Activated naive CD4-positive, alpha-beta T cell treated with anti-CD3 and anti-CD28 coated beads, Interleukin-2, amount 50 U/mL, for 24 hours (primary cell): ENCODE measurements at regions not wholly inside any gene's neighbourhood (a gene's known extent, or its start where the extent isn't known, plus 50 kb on each side); places are given as distances from the start of the nearest gene placed in this dataset.

Experiments used
- H3K27ac Mint-ChIP-seq: one replicate; pipeline ENCODE4 v1.8.0; 2021; ENCODE audit warnings: mild to moderate bottlenecking, mixed read lengths
- H3K27me3 Mint-ChIP-seq: one replicate; pipeline ENCODE4 v1.8.0; 2021; ENCODE audit warnings: mixed read lengths
- H3K36me3 Mint-ChIP-seq: one replicate; pipeline ENCODE4 v1.8.0; 2021; ENCODE audit warnings: mixed read lengths
- H3K4me1 Mint-ChIP-seq: one replicate; pipeline ENCODE4 v1.8.0; 2021; ENCODE audit warnings: mixed read lengths
- H3K4me3 Mint-ChIP-seq: one replicate; pipeline ENCODE4 v1.8.0; 2021; ENCODE audit warnings: mild to moderate bottlenecking, mixed read lengths
- H3K9me3 Mint-ChIP-seq: one replicate; pipeline ENCODE4 v1.8.0; 2021; ENCODE audit warnings: mixed read lengths

- no peaks in the 10 kb centered on the region for H3K4me1 Mint-ChIP-seq
- H3K9me3 Mint-ChIP-seq, result peaks cover 2% of the 10 kb centered on the region
- no peaks in the 10 kb centered on the region for H3K27me3 Mint-ChIP-seq
- H3K36me3 Mint-ChIP-seq, result no peaks in the 10 kb centered on the region
- no peak overlapping the region for H3K4me3 Mint-ChIP-seq
- no peak overlapping the region for H3K27ac Mint-ChIP-seq
These were observed 1143.2 kb upstream of the CDH6 start for GRCh38 chr5:30050056-30050815.

DNA sequence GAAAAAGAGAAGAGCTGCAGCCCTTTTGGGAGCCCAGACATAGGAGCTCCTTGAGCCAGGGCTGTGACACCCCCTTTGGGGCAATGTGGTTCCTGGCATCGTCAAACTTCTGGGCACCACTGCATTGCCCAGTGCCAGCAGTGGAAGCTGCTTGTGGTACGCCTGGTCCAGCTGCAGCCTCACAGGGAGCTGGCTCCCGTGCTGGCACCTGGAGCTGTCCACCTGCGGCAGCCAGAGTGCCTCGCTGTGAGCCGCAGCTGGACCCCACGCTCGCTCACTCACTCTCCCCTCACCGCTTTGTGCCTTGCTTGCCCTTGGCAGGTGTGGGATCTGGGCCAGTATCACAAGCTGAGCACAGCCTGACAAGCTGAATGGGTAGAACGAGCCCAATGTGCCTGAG is 1150.8 kb upstream of the CDH6 start:
- Mint-ChIP-seq H3K9me3 (peaks cover 4% of the 10 kb centered on the region), H3K27me3 (no peaks in the 10 kb centered on the region), H3K27ac (no peak overlapping the region), H3K36me3 (no peaks in the 10 kb centered on the region), H3K4me3 (no peak overlapping the region), H3K4me1 (no peaks in the 10 kb centered on the region)

DNA sequence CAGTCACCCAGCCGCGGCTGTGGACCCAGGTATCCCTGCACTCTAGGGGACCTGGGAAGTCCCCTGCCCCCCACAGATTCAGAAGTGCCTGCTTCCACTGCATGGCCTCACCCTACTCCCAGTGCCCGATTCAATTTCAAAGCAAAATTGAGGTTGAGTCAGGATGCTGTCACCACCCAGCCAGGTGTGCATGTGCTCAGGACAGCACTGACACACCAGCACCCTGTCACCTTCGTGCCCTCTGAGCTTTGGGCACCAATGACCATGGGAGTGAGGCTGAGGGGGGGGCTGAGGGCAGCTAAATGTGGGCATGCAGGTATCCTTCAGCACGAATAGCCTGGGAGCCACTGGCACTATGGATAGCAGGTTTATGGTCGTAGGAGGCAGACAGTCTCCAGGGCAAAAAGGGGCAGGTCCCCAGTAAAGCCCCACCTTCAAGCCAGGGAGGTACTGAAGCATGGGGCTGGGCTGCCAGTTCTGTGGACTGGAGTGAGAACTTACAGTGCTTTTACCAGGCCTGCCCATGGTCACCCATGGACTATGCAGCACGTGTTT is 1151.6 kb upstream of the CDH6 start:
- Mint-ChIP-seq H3K27me3 (no peaks in the 10 kb centered on the region), H3K4me1 (no peaks in the 10 kb centered on the region), H3K4me3 (no peak overlapping the region), H3K36me3 (no peaks in the 10 kb centered on the region), H3K9me3 (peaks cover 4% of the 10 kb centered on the region), H3K27ac (no peak overlapping the region)

DNA sequence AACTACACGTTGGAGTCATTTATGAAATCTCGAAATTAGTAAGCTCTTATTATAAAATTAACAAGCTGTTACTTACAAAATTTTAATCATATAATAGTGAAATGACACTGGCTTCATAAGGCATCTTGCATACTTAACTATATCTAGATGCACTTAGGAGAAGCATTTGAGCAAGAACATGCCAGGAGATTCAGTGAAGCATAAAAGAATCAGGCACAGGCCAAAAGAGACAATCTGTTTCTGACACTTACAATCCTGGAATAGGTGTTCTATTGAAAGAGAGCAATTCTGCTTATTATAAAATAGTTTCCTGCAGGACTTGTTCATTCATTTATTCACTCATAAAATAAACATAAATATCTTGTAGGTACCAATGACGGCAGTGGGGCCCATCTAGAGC is 1152.2 kb upstream of the CDH6 start:
- no peaks in the 10 kb centered on the region for H3K36me3 Mint-ChIP-seq
- no peak overlapping the region for H3K27ac Mint-ChIP-seq
- H3K9me3 Mint-ChIP-seq, result peaks cover 4% of the 10 kb centered on the region
- no peaks in the 10 kb centered on the region for H3K27me3 Mint-ChIP-seq
- H3K4me1 Mint-ChIP-seq, result no peaks in the 10 kb centered on the region
- no peak overlapping the region for H3K4me3 Mint-ChIP-seq

GRCh38 chr5:30040488-30041118 is 1152.9 kb upstream of the CDH6 start:
- Mint-ChIP-seq H3K36me3 (no peaks in the 10 kb centered on the region), H3K4me3 (no peak overlapping the region), H3K9me3 (peaks cover 4% of the 10 kb centered on the region), H3K27ac (no peak overlapping the region), H3K4me1 (no peaks in the 10 kb centered on the region), H3K27me3 (no peaks in the 10 kb centered on the region)

DNA sequence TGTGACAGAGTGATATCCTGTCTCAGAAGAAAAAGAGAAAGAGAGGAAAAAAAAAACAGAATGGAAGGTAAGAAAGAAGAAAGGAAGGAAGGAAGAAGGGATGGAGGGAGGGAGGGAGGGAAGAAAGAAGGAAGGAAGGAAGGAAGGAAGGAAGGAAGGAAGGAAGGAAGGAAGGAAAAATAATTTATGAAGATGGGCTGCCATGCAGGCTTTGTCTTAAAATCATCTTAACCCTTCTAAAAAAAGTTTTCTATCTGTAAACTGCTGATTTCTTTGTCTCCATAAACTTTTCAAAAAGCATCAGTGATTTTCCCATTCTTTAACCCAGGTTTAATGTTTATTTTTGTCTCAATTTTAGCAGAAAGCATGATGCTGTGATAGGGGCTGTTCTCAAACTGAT is 1154.1 kb upstream of the CDH6 start:
- H3K4me3 Mint-ChIP-seq, result no peak overlapping the region
- no peak overlapping the region for H3K27ac Mint-ChIP-seq
- peaks cover 4% of the 10 kb centered on the region for H3K9me3 Mint-ChIP-seq
- H3K36me3 Mint-ChIP-seq, result no peaks in the 10 kb centered on the region
- H3K4me1 Mint-ChIP-seq, result no peaks in the 10 kb centered on the region
- H3K27me3 Mint-ChIP-seq, result no peaks in the 10 kb centered on the region

GRCh38 chr5:30034870-30035269 is 1158.6 kb upstream of the CDH6 start:
- Mint-ChIP-seq H3K9me3 (no peaks in the 10 kb centered on the region), H3K36me3 (no peaks in the 10 kb centered on the region), H3K4me3 (no peak overlapping the region), H3K4me1 (no peaks in the 10 kb centered on the region), H3K27ac (no peak overlapping the region), H3K27me3 (no peaks in the 10 kb centered on the region)

GRCh38 chr5:30030101-30030500 is 1163.4 kb upstream of the CDH6 start:
- Mint-ChIP-seq H3K4me1 (no peaks in the 10 kb centered on the region), H3K27ac (no peak overlapping the region), H3K36me3 (no peaks in the 10 kb centered on the region), H3K27me3 (no peaks in the 10 kb centered on the region), H3K9me3 (no peaks in the 10 kb centered on the region), H3K4me3 (no peak overlapping the region)

GRCh38 chr5:30001826-30002225 is 1191.7 kb upstream of the CDH6 start:
- Mint-ChIP-seq H3K4me3 (no peak overlapping the region), H3K4me1 (no peaks in the 10 kb centered on the region), H3K27ac (no peak overlapping the region), H3K36me3 (no peaks in the 10 kb centered on the region), H3K27me3 (no peaks in the 10 kb centered on the region), H3K9me3 (peaks cover 19% of the 10 kb centered on the region)

GRCh38 chr5:30000231-30000630 is 1193.3 kb upstream of the CDH6 start:
- H3K9me3 Mint-ChIP-seq, result peaks cover 17% of the 10 kb centered on the region
- H3K27ac Mint-ChIP-seq, result no peak overlapping the region
- H3K27me3 Mint-ChIP-seq, result no peaks in the 10 kb centered on the region
- no peaks in the 10 kb centered on the region for H3K36me3 Mint-ChIP-seq
- H3K4me1 Mint-ChIP-seq, result no peaks in the 10 kb centered on the region
- H3K4me3 Mint-ChIP-seq, result no peak overlapping the region

DNA sequence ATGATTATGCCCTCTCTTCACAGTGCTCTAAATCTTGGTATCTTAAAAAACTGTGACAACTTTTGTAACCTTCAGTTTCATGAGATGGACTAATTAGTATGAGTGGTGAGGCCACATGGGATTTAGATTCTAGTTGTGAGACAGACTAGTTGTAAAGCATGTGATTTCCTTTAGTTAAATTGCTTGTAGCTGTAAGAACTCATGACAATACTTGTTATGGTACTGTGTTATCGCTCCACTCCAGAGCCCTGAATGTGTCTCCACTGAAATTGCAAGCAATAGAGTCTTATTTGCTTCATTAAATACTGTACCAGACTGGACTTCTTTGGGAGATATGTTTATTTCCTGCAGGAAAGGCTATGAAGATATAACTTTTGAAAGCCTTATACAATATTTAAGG is 1198.3 kb upstream of the CDH6 start:
- no peak overlapping the region for H3K27ac Mint-ChIP-seq
- no peaks in the 10 kb centered on the region for H3K4me1 Mint-ChIP-seq
- peaks cover 22% of the 10 kb centered on the region for H3K9me3 Mint-ChIP-seq
- H3K4me3 Mint-ChIP-seq, result no peak overlapping the region
- H3K36me3 Mint-ChIP-seq, result no peaks in the 10 kb centered on the region
- no peaks in the 10 kb centered on the region for H3K27me3 Mint-ChIP-seq

GRCh38 chr5:29994519-29994918 is 1199.0 kb upstream of the CDH6 start:
- no peak overlapping the region for H3K27ac Mint-ChIP-seq
- H3K27me3 Mint-ChIP-seq, result no peaks in the 10 kb centered on the region
- no peaks in the 10 kb centered on the region for H3K36me3 Mint-ChIP-seq
- no peak overlapping the region for H3K4me3 Mint-ChIP-seq
- H3K4me1 Mint-ChIP-seq, result no peaks in the 10 kb centered on the region
- H3K9me3 Mint-ChIP-seq, result peaks cover 21% of the 10 kb centered on the region

DNA sequence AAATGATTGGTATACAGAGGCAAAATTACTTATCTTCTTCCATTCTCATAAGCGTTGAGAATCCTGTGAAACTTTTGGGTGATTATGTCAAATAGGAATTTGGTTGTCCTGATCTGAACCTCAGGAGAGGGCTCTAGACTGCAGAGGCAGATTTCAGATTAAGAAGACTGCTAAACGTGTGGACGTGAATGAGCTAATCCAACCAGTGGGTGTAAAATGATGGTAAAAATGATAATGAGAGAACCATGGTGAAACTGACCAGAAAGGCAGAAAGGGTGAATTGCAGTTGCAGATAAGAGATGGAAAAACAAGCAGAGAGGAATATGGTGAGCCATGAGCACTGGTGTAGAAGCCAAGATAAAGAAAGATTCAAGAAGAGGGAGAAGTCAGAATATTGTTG is 1200.2 kb upstream of the CDH6 start:
- H3K36me3 Mint-ChIP-seq, result no peaks in the 10 kb centered on the region
- H3K27ac Mint-ChIP-seq, result no peak overlapping the region
- no peaks in the 10 kb centered on the region for H3K4me1 Mint-ChIP-seq
- H3K4me3 Mint-ChIP-seq, result no peak overlapping the region
- H3K27me3 Mint-ChIP-seq, result no peaks in the 10 kb centered on the region
- H3K9me3 Mint-ChIP-seq, result peaks cover 17% of the 10 kb centered on the region

DNA sequence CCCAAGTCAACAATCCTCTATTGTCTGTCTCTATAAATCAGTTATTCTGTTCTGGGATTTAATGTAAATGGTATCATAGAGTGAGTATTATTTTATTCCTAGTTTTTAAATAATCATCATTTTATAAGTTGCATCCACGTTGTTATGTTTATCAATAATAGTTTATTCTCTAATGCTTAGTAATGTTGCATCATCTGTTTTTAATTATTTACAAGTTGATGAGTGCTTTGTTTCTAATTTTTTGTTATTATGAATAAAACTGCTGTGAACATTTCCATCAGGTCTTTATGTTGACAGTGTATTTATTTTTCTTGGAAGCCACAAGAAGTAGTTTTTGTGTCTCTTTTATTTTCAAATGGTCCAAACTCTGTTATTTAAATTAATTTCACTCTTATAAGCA is 1201.2 kb upstream of the CDH6 start:
- H3K27me3 Mint-ChIP-seq, result no peaks in the 10 kb centered on the region
- no peak overlapping the region for H3K27ac Mint-ChIP-seq
- H3K36me3 Mint-ChIP-seq, result no peaks in the 10 kb centered on the region
- H3K4me1 Mint-ChIP-seq, result no peaks in the 10 kb centered on the region
- peaks cover 17% of the 10 kb centered on the region for H3K9me3 Mint-ChIP-seq
- H3K4me3 Mint-ChIP-seq, result no peak overlapping the region

DNA sequence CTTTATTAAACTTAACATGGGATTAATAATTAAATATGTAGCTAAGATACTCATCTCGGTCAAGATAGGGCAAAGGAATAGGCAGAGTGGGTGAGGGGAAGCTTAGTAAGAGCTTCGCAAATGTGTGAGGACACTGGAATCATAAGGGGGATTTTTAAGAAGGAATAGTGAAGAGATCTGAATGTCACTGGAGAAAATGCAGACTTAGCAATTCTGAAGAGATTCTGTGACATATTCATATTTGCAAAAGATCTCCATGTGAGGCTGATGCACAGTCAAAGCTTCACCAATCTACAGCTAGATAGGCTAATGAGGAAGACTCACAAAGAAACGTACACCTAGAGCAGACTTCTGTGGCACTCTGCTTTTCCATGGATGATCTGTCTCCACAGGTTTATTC is 1202.8 kb upstream of the CDH6 start:
- Mint-ChIP-seq H3K27me3 (no peaks in the 10 kb centered on the region), H3K4me3 (no peak overlapping the region), H3K36me3 (no peaks in the 10 kb centered on the region), H3K4me1 (no peaks in the 10 kb centered on the region), H3K27ac (no peak overlapping the region), H3K9me3 (peaks cover 17% of the 10 kb centered on the region)

DNA sequence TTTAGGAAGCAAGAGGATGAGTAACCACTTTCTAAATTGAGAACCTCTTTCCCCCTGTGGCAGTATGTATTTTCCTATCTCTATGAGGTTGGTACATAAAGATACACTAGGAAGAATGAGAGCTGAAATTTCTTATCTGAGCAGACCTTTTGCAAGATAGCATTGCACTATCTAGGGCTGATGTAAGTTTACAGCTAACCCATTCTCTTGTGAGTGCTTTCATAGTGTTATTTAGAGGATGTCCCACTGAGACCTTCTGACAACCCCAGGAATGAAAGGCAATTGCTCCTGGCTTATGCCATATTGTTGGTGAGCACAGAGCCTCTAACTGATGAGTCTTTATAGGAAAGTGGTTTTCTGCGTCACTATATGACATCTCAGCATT is 1209.3 kb upstream of the CDH6 start:
- no peaks in the 10 kb centered on the region for H3K36me3 Mint-ChIP-seq
- no peaks in the 10 kb centered on the region for H3K9me3 Mint-ChIP-seq
- H3K27me3 Mint-ChIP-seq, result no peaks in the 10 kb centered on the region
- no peaks in the 10 kb centered on the region for H3K4me1 Mint-ChIP-seq
- H3K4me3 Mint-ChIP-seq, result no peak overlapping the region
- no peak overlapping the region for H3K27ac Mint-ChIP-seq
